IPS DF 4.7 (cell line): ENCODE measurements at regions not wholly inside any gene's neighbourhood (a gene's known extent, or its start where the extent isn't known, plus 50 kb on each side); places are given as distances from the start of the nearest gene placed in this dataset.

Experiments
- DNase-seq: peaks from one replicate; pipeline ENCODE4 v3.0.0-alpha.2; 2013; ENCODE audit warnings: low spot score; ENCODE audit errors: extremely low read depth

- DNase-seq: no peak
These were observed 193.5 kb downstream of the RWDD3 start for GRCh38 chr1:95427525-95427924.

DNA sequence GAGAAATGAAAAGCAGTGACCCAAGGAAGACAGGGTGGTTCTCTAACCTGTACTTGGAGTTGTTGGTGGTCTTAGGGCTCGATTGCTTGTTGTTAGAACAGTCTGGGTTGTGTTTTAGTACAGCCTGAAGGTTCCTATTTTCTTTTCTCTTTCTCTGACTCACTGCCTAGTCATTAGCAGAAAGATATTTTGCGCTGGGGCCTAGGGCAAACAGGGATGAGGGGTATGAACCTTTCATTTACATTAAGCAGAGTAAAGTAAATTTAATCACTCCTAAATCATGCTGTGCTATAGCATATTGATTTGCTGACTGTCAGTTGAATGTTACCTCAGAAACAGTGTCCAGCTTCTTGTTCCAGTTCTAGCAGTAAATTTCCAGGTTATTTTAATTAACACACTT lies 197.2 kb downstream of the RWDD3 start:
- DNase-seq: no peak

- no peak for DNase-seq
These were observed 201.6 kb downstream of the RWDD3 start for GRCh38 chr1:95435611-95436010.

DNA sequence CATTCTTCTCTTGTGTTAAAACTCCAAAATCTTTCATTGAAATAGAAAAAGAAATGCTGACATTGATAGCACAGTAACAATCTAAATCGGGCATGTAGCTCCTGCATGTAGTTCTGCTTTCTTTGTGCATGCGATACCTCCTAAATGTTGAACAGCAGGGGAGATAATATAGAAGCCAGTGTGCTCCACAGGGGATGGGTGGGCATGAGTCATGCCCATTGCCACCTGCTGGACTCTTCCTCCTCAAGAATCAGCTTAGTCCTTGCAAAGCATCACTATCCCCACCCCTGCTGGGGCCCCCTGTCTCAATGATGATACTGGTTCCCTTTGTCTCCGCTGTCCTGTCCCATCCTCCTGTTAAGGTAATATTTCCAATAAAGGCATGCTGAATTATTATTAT lies 203.0 kb downstream of the RWDD3 start:
- DNase-seq: no peak

- no peak for DNase-seq
These were observed 203.8 kb downstream of the RWDD3 start for GRCh38 chr1:95437781-95438180.

DNA sequence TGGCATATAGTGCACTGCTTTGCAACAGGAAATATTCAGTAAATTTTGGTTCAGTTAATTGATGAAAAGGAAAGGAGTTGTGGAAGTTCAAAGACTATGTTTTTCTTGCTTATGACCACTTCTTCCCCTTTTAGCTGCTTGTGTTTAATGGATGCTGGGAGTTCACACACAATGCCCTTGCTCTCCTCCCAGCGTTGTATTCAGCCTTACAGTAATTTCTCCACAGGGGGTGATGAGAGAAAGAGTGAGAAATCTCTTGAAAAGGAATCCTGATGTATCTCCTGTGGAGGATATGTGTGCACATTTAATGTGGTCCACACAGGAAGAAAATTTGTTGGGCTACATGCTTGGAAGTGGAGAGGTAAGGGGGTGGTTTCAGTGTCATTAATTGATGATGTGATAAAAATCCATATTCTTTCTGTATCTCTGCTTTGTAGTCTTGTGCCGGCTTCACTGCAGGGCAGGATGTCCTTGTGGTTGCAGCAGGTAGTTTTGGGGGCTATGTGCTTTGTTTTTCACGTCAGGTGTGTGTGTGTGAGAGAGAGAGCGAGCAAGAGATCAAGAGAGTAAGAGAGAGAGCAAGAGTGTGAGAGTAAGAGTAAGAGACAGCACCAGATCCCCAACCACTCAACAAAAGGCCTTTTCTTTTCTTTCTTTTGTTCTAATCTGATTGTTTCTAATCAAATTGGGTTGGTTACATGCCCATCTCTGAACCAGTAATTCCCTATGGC lies 204.4 kb downstream of the RWDD3 start:
- DNase-seq: no peak

DNA sequence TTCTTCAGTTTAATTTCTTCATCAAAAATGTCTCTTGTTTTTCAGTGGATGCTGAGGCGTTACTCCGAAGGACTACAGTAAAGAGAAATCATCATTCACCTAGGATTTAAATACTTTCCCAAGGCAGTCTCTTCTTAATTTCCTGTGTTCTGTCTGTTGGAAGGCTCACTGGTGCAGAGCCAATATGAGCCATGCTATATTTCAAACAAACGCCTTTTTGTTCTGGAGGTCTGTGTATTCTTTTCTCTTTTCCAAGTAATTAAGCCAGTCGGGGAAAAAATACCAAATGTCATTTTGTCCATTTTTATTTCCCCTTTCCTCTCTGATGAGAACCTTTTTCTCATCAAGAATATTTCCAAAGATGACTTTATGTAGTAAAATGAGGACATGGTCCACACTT lies 206.5 kb downstream of the RWDD3 start:
- no peak for DNase-seq

GRCh38 chr1:95449516-95449915 lies 215.5 kb downstream of the RWDD3 start:
- no peak for DNase-seq

- peak; percentile 36 for DNase-seq
These were observed 217.0 kb downstream of the RWDD3 start for GRCh38 chr1:95451054-95451453.

- no peak for DNase-seq
These were observed 217.9 kb downstream of the RWDD3 start for GRCh38 chr1:95451904-95452303.

DNA sequence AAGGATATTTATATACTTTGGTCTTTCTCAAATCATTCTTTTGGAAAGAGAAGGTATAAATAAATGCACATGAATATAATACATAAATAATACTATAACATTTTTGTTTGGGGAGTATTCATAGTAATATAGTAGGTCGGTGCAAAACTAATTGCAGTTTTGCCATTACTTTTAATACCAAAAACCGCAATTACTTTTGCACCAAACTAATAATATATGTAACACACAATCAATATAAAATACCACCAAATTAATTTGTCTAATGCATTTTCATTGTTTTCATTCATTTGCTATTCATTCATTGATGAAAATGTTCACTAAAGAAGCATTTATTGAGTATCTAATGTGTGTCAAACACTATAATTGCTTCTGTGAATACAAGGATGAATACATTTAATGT lies 219.0 kb downstream of the RWDD3 start:
- no peak for DNase-seq

DNA sequence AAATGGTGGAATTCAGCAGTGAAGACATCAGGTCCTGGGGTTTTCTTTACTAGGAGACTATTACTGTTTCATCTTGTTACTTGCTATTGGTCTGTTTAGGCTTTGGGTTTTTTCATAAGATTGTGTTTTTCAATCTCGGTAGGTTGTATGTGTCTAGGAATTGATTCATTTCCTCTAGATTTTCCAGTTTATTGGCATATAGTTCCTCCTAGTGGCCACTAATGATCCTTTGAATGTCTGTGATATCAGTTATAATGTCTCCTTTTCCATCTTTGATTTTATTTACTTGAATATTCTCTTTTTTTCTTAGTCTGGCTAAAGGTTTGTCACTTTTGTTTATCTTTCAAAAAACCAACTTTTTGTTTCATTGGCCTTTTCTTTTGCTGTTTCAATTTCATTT lies 233.0 kb downstream of the RWDD3 start:
- DNase-seq: no peak

DNA sequence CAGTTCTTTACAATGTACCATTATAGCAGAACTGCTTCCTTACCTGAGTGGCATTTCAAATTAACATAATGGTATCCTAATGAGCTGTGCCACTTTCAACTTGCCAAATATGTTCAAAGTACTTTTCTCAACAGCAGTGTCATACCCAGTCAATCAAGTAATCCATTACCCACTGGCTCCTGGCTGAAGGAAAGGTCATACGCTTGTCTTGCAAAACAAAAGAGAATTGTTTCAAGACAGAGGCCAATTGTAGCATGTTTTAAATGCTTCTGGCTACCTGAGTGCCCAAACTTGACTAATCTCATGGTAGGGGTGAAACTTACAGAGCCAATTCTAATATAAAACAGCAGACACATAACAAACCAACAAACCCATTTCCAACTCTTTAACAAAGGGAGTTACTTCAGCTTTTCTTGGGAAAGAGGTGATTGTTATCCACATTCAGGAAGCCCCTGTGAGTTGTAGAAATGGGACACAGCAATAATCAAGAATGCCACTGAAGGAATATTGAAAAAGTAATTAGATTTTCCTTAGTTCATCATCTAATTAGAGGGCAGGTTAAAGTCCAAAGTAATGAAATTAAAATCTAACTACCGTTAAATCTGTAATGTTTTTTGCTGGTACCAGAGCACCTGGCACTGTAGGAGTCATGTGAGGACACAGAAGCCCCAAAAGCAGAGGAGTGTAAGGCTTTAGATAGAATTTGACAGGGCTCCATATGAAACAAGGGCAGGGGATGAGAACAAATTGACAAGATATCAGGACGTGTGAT lies 241.9 kb downstream of the RWDD3 start:
- DNase-seq: no peak

GRCh38 chr1:95496307-95496706 lies 262.3 kb downstream of the RWDD3 start:
- no peak for DNase-seq

- no peak for DNase-seq
These were observed 262.8 kb downstream of the RWDD3 start for GRCh38 chr1:95496773-95497172.

- no peak for DNase-seq
These were observed 263.6 kb downstream of the RWDD3 start for GRCh38 chr1:95497566-95497965.

GRCh38 chr1:95503278-95504030 lies 269.4 kb downstream of the RWDD3 start:
- DNase-seq: no peak

- no peak for DNase-seq
These were observed 270.3 kb downstream of the RWDD3 start for GRCh38 chr1:95504321-95504720.

DNA sequence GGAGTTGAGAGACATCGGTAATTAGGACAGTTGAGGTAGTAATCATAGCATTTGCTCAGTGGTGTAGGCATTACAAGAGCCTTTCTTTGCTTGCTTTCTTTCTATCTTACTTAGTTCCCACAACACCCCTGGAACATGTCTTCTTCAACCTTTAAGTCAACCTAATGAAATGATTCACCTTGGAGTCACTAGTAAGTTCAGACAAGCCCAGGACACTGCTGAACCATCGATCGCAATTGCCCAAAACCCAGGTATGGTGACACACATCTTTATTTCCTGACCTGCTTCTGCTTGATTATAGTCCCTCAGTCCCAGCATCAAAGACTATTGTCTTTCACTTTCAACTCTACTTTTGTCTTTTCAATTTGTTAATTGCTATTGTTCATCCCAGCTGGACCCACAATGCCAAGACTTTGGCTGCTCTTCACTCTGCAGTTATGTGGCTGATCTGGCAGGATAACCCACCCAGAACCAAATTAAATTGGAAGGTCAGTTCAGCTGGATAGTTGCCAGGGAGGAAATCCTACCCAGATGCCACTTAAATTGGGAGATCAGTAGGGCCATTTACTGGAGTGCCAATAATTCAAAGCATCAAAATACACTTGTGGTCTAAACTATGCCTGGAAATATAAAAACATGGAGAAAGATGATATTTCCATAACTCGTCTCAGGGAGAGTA lies 272.9 kb downstream of the RWDD3 start:
- no peak for DNase-seq

GRCh38 chr1:95509989-95510388 lies 276.0 kb downstream of the RWDD3 start:
- no peak for DNase-seq

- DNase-seq: no peak
These were observed 278.9 kb downstream of the RWDD3 start for GRCh38 chr1:95512925-95513324.

GRCh38 chr1:95517506-95517905 lies 283.5 kb downstream of the RWDD3 start:
- no peak for DNase-seq
